Mesenchymal stem cell (in vitro differentiated cells and primary cell): ENCODE measurements at regions not wholly inside any gene's neighbourhood (a gene's known extent, or its start where the extent isn't known, plus 50 kb on each side); places are given as distances from the start of the nearest gene placed in this dataset.

Source experiments
- DNase-seq: peaks from one replicate; pipeline ENCODE4 v3.0.0-alpha.2; 2013
- H2AFZ ChIP-seq: one replicate; pipeline ENCODE4 v1.6.1; 2013; ENCODE audit warnings: low read depth, mild to moderate bottlenecking, control low read depth, inconsistent platforms, low read length, moderate library complexity
- H2AK5ac ChIP-seq: 2 replicates; pipeline ENCODE4 v1.6.1; 2013; ENCODE audit warnings: low read length, moderate library complexity, mild to moderate bottlenecking, inconsistent platforms; ENCODE audit not compliant: severe bottlenecking
- H2BK120ac ChIP-seq: one replicate; pipeline ENCODE4 v1.6.1; 2013; ENCODE audit warnings: low read depth, mild to moderate bottlenecking, inconsistent platforms, low read length, moderate library complexity
- H2BK12ac ChIP-seq, 2 experiments: one replicate each; pipeline ENCODE4 v1.6.1; 2013; ENCODE audit warnings: inconsistent platforms in 2 of 2, low read length in 2 of 2, mild to moderate bottlenecking in 2 of 2, moderate library complexity in 2 of 2, control low read depth in 1 of 2
- H2BK15ac ChIP-seq: one replicate; pipeline ENCODE4 v1.6.1; 2013; ENCODE audit warnings: mild to moderate bottlenecking, low read depth, inconsistent platforms; ENCODE audit not compliant: poor library complexity, severe bottlenecking
- H2BK5ac ChIP-seq: 2 replicates; pipeline ENCODE4 v1.6.1; 2013; ENCODE audit warnings: low read depth, mild to moderate bottlenecking, low read length, control low read depth, inconsistent platforms; ENCODE audit not compliant: poor library complexity, severe bottlenecking
- H3K14ac ChIP-seq, 2 experiments: one replicate each; pipeline ENCODE4 v1.6.1; 2013; ENCODE audit warnings: inconsistent platforms in 2 of 2, low read length in 2 of 2, control low read depth in 1 of 2, mild to moderate bottlenecking in 1 of 2, moderate library complexity in 1 of 2
- H3K18ac ChIP-seq, 2 experiments: one replicate each; pipeline ENCODE4 v1.6.1; 2013; ENCODE audit warnings: inconsistent platforms in 2 of 2, low read length in 2 of 2, control low read depth in 1 of 2, low read depth in 1 of 2, mild to moderate bottlenecking in 1 of 2
- H3K23ac ChIP-seq, 2 experiments: one replicate each; pipeline ENCODE4 v1.6.1; 2013; ENCODE audit warnings: inconsistent platforms in 2 of 2, low read length in 2 of 2, mild to moderate bottlenecking in 2 of 2, moderate library complexity in 2 of 2, control low read depth in 1 of 2
- H3K27ac ChIP-seq: 2 replicates; pipeline ENCODE4 v1.5.1; 2013; ENCODE audit warnings: mild to moderate bottlenecking, moderate library complexity, low read length, control low read depth, inconsistent platforms; ENCODE audit not compliant: poor library complexity, severe bottlenecking
- H3K27me3 ChIP-seq, 2 experiments: 2 replicates each; pipeline versions ENCODE4 v1.6.1 to v1.7.0; 2013; ENCODE audit warnings: low read length in 2 of 2, mild to moderate bottlenecking in 2 of 2, moderate library complexity in 2 of 2, control low read depth in 1 of 2, inconsistent platforms in 1 of 2; ENCODE audit not compliant: control insufficient read depth in 1 of 2, insufficient read depth in 1 of 2
- H3K36me3 ChIP-seq, 2 experiments: 2 replicates each; pipeline versions ENCODE4 v1.6.1 to v1.7.0; 2013; ENCODE audit warnings: low read length in 2 of 2, control low read depth in 1 of 2, inconsistent platforms in 1 of 2, low read depth in 1 of 2, mild to moderate bottlenecking in 1 of 2; ENCODE audit not compliant: insufficient read depth in 2 of 2, control insufficient read depth in 1 of 2
- H3K4ac ChIP-seq, 2 experiments: one replicate each; pipeline ENCODE4 v1.6.1; 2013; ENCODE audit warnings: inconsistent platforms in 2 of 2, low read length in 2 of 2, mild to moderate bottlenecking in 2 of 2, moderate library complexity in 2 of 2, control low read depth in 1 of 2, low read depth in 1 of 2
- H3K4me1 ChIP-seq: 2 replicates; pipeline ENCODE4 v1.6.1; 2013; ENCODE audit warnings: low read depth, low read length, control low read depth; ENCODE audit not compliant: control insufficient read depth, insufficient read depth
- H3K4me2 ChIP-seq: 2 replicates; pipeline ENCODE4 v1.6.1; 2013; ENCODE audit warnings: low read length, mild to moderate bottlenecking, inconsistent platforms; ENCODE audit not compliant: poor library complexity, severe bottlenecking
- H3K4me3 ChIP-seq, 2 experiments: 2 replicates each; pipeline versions ENCODE4 v1.5.1 to v1.7.0; 2013; ENCODE audit warnings: low read length in 2 of 2, mild to moderate bottlenecking in 2 of 2, control low read depth in 1 of 2, low read depth in 1 of 2; ENCODE audit not compliant: insufficient read depth in 1 of 2
- H3K79me1 ChIP-seq: replicated peaks from 2 replicates; pipeline ENCODE4 v1.6.1; 2013; ENCODE audit warnings: mild to moderate bottlenecking, control low read depth, low read length, inconsistent platforms; ENCODE audit not compliant: poor library complexity, severe bottlenecking
- H3K9ac ChIP-seq: 2 replicates; pipeline ENCODE4 v1.7.0; 2013; ENCODE audit warnings: mild to moderate bottlenecking, low read length, moderate library complexity
- H3K9me3 ChIP-seq: 2 replicates; pipeline ENCODE4 v1.7.0; 2013; ENCODE audit warnings: mild to moderate bottlenecking, low read length; ENCODE audit not compliant: control insufficient read depth
- H4K8ac ChIP-seq: one replicate; pipeline ENCODE4 v1.6.1; 2013; ENCODE audit warnings: inconsistent platforms, mild to moderate bottlenecking, low read length, moderate library complexity
- H4K91ac ChIP-seq: one replicate; pipeline ENCODE4 v1.6.1; 2013; ENCODE audit warnings: mild to moderate bottlenecking, low read length, inconsistent platforms
- WGBS: methylation state at CpG from one replicate; pipeline ENCODE4 v1.1.7; 2013; ENCODE audit warnings: mixed read lengths; 5-methylcytosine and 5-hydroxymethylcytosine counted together

- DNase-seq = no peak
- no peak overlapping the region for H3K14ac ChIP-seq
- no peak overlapping the region for H3K4me2 ChIP-seq
- H3K9me3 ChIP-seq = no peaks in the 10 kb centered on the region
- no peaks in the 10 kb centered on the region for H3K36me3 ChIP-seq
- no peak overlapping the region for H3K18ac ChIP-seq
- no peak overlapping the region for H3K9ac ChIP-seq
- H3K27ac ChIP-seq = no peak overlapping the region
- H2BK12ac ChIP-seq = no peak overlapping the region
- H3K79me1 ChIP-seq = no peaks in the 10 kb centered on the region
- no peaks in the 10 kb centered on the region for H3K4me1 ChIP-seq
- H2BK120ac ChIP-seq = no peak overlapping the region
- no peak overlapping the region for H2BK5ac ChIP-seq
- no peak overlapping the region for H3K4me3 ChIP-seq
- no peak overlapping the region for H2BK15ac ChIP-seq
- H4K91ac ChIP-seq = no peak overlapping the region
- no peak overlapping the region for H2AFZ ChIP-seq
- no peak overlapping the region for H4K8ac ChIP-seq
- no peaks in the 10 kb centered on the region for H3K27me3 ChIP-seq
- H3K23ac ChIP-seq = no peak overlapping the region
- WGBS = 87% methylated on average over 3 of the region's 6 CpGs
- H3K4ac ChIP-seq = no peak overlapping the region
- no peak overlapping the region for H2AK5ac ChIP-seq
Measured at GRCh38 chr9:86703346-86703745, 244.0 kb downstream of the GAS1 start.

- H4K91ac ChIP-seq = no peak overlapping the region
- no peak overlapping the region for H3K14ac ChIP-seq
- no peak overlapping the region for H2BK15ac ChIP-seq
- no peaks in the 10 kb centered on the region for H3K9me3 ChIP-seq
- H3K4ac ChIP-seq = no peak overlapping the region
- H3K79me1 ChIP-seq = no peaks in the 10 kb centered on the region
- peak overlapping the region; percentile 67 for H3K9ac ChIP-seq
- no peak overlapping the region for H2AFZ ChIP-seq
- H2BK12ac ChIP-seq = no peak overlapping the region
- no peak overlapping the region for H3K23ac ChIP-seq
- 72% methylated on average over 7 of the region's 8 CpGs for WGBS
- no peaks in the 10 kb centered on the region for H3K36me3 ChIP-seq
- H3K4me1 ChIP-seq = no peaks in the 10 kb centered on the region
- H4K8ac ChIP-seq = no peak overlapping the region
- no peak overlapping the region for H3K27ac ChIP-seq
- H2AK5ac ChIP-seq = no peak overlapping the region
- H2BK120ac ChIP-seq = no peak overlapping the region
- H3K4me2 ChIP-seq = no peak overlapping the region
- H3K4me3 ChIP-seq = no peak overlapping the region
- no peak overlapping the region for H2BK5ac ChIP-seq
- DNase-seq = no peak
- H3K27me3 ChIP-seq = no peaks in the 10 kb centered on the region
- H3K18ac ChIP-seq = no peak overlapping the region
Measured at GRCh38 chr9:86700629-86701028, 246.7 kb downstream of the GAS1 start.

GRCh38 chr9:86697999-86698398 lies 249.3 kb downstream of the GAS1 start:
- Histone ChIP-seq H3K9ac (no peak overlapping the region), H3K79me1 (no peaks in the 10 kb centered on the region), H4K91ac (no peak overlapping the region), H2BK120ac (no peak overlapping the region), H3K4me1 (no peaks in the 10 kb centered on the region), H3K4me3 (no peak overlapping the region), H3K14ac (no peak overlapping the region), H3K27me3 (no peaks in the 10 kb centered on the region), H2BK5ac (no peak overlapping the region), H2BK12ac (no peak overlapping the region), H3K4me2 (no peak overlapping the region), H2AFZ (no peak overlapping the region), H3K27ac (no peak overlapping the region), H2AK5ac (no peak overlapping the region), H3K9me3 (no peaks in the 10 kb centered on the region), H2BK15ac (no peak overlapping the region), H3K23ac (no peak overlapping the region), H3K18ac (no peak overlapping the region), H3K4ac (no peak overlapping the region), H3K36me3 (no peaks in the 10 kb centered on the region), H4K8ac (no peak overlapping the region)
- no peak for DNase-seq
- WGBS = 86% methylated on average over 4 of the region's 4 CpGs

GRCh38 chr9:86697213-86697612 lies 250.1 kb downstream of the GAS1 start:
- H2AK5ac ChIP-seq = no peak overlapping the region
- H3K9me3 ChIP-seq = no peaks in the 10 kb centered on the region
- no peaks in the 10 kb centered on the region for H3K36me3 ChIP-seq
- no peak overlapping the region for H3K4me2 ChIP-seq
- no peak overlapping the region for H2BK12ac ChIP-seq
- no peak overlapping the region for H3K14ac ChIP-seq
- no peak overlapping the region for H2BK120ac ChIP-seq
- H4K91ac ChIP-seq = no peak overlapping the region
- no peak overlapping the region for H3K23ac ChIP-seq
- H2AFZ ChIP-seq = no peak overlapping the region
- no peak overlapping the region for H4K8ac ChIP-seq
- H3K4me3 ChIP-seq = no peak overlapping the region
- no peak for DNase-seq
- H3K27ac ChIP-seq = no peak overlapping the region
- no peaks in the 10 kb centered on the region for H3K79me1 ChIP-seq
- H3K4me1 ChIP-seq = no peaks in the 10 kb centered on the region
- no peak overlapping the region for H3K9ac ChIP-seq
- H3K18ac ChIP-seq = no peak overlapping the region
- no peak overlapping the region for H2BK5ac ChIP-seq
- WGBS = no CpG with 5 or more reads among the region's 1 CpG
- H3K27me3 ChIP-seq = no peaks in the 10 kb centered on the region
- no peak overlapping the region for H3K4ac ChIP-seq
- no peak overlapping the region for H2BK15ac ChIP-seq
